Ascending aorta (tissue), 2 donors: ENCODE measurements at regions not wholly inside any gene's neighbourhood (a gene's known extent, or its start where the extent isn't known, plus 50 kb on each side); places are given as distances from the start of the nearest gene placed in this dataset.

Experiments
- DNase-seq, 2 donors: peaks; one replicate each; pipeline ENCODE4 v3.0.0-alpha.2; 2019; ENCODE audit warnings: low spot score in 2 of 2
- H3K27ac ChIP-seq, 2 donors: fragments of 200-600 bp; sonication (generic); one replicate each; pipeline ENCODE4 v1.5.1; 2016 to 2017; ENCODE audit warnings: mild to moderate bottlenecking in 1 of 2
- H3K27me3 ChIP-seq: fragments of 200-600 bp; sonication (generic); one replicate; pipeline ENCODE4 v1.5.1; 2017
- H3K36me3 ChIP-seq, 2 donors: fragments of 200-600 bp; sonication (generic); one replicate each; pipeline ENCODE4 v1.5.1; 2016
- H3K4me1 ChIP-seq, 2 donors: fragments of 200-600 bp; sonication (generic); one replicate each; pipeline ENCODE4 v1.5.1; 2016 to 2017; ENCODE audit warnings: mild to moderate bottlenecking in 1 of 2
- H3K4me3 ChIP-seq, 2 donors: fragments of 200-600 bp; sonication (generic); one replicate each; pipeline ENCODE4 v1.5.1; 2016 to 2017; ENCODE audit warnings: mild to moderate bottlenecking in 1 of 2
- H3K9me3 ChIP-seq, 2 donors: fragments of 200-600 bp; sonication (generic); one replicate each; pipeline ENCODE4 v1.5.1; 2016
- intact Hi-C: fragments of 100-400 bp; cut with DNase I; formaldehyde crosslinking; loops from one replicate; pipeline ENCODE4 v1.15.1; 2023
- TF ChIP-seq, protein P1 (sequence below), 3 experiments: fragments of 200-600 bp in 2 of 3; fragments of 450-650 bp in 1 of 3; sonication (generic) in 2 of 3; IDR thresholded peaks; one replicate each; pipeline ENCODE4 v1.5.1; 2016 to 2019; ENCODE audit warnings: antibody characterized with exemption in 3 of 3, mild to moderate bottlenecking in 1 of 3, moderate library complexity in 1 of 3

- no peak overlapping the region for H3K27ac ChIP-seq
- no peaks in the 10 kb centered on the region for H3K36me3 ChIP-seq
- DNase-seq, result no peak
- intact Hi-C loops, result no loop called here
- no peaks in the 10 kb centered on the region for H3K27me3 ChIP-seq
- TF ChIP-seq, protein P1, sequence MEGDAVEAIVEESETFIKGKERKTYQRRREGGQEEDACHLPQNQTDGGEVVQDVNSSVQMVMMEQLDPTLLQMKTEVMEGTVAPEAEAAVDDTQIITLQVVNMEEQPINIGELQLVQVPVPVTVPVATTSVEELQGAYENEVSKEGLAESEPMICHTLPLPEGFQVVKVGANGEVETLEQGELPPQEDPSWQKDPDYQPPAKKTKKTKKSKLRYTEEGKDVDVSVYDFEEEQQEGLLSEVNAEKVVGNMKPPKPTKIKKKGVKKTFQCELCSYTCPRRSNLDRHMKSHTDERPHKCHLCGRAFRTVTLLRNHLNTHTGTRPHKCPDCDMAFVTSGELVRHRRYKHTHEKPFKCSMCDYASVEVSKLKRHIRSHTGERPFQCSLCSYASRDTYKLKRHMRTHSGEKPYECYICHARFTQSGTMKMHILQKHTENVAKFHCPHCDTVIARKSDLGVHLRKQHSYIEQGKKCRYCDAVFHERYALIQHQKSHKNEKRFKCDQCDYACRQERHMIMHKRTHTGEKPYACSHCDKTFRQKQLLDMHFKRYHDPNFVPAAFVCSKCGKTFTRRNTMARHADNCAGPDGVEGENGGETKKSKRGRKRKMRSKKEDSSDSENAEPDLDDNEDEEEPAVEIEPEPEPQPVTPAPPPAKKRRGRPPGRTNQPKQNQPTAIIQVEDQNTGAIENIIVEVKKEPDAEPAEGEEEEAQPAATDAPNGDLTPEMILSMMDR (IDR thresholded peaks at IDR 0.05), result no peak
- no peaks in the 10 kb centered on the region for H3K9me3 ChIP-seq
- no peaks in the 10 kb centered on the region for H3K4me1 ChIP-seq
- H3K4me3 ChIP-seq, result no peak overlapping the region
Observed at GRCh38 chr18:78208461-78208860, 771.2 kb upstream of the SALL3 start.

- Histone ChIP-seq H3K36me3 (no peaks in the 10 kb centered on the region), H3K27ac (no peak overlapping the region), H3K9me3 (no peaks in the 10 kb centered on the region), H3K4me1 (no peaks in the 10 kb centered on the region), H3K27me3 (no peaks in the 10 kb centered on the region), H3K4me3 (no peak overlapping the region)
- no peak for DNase-seq
- intact Hi-C loops, result no loop called here
- TF ChIP-seq, protein P1 (IDR thresholded peaks at IDR 0.05), result no peak
Observed at GRCh38 chr18:78213361-78213994, 766.1 kb upstream of the SALL3 start.

DNA sequence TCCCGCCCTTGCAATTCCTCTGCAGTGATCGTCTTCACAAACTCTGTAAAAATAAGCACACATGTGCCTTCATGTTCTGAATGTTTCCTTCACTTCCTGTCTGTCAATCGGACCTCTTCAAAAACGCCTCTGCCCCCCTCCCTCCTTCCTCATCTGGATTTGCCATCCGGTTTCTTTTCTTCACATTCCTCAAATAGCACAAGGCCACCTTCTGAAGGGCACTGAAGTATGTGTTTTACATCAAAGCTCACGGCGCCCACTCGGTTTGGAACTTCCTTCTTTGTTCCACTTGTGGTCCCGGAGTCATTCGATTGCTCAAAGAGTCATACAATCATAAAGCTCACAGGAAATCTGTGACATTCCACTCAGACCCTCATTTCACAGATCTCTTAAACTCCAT, 758.1 kb upstream of the SALL3 start:
- intact Hi-C loops, result no loop called here
- TF ChIP-seq, protein P1 (IDR thresholded peaks at IDR 0.05), result no peak

DNA sequence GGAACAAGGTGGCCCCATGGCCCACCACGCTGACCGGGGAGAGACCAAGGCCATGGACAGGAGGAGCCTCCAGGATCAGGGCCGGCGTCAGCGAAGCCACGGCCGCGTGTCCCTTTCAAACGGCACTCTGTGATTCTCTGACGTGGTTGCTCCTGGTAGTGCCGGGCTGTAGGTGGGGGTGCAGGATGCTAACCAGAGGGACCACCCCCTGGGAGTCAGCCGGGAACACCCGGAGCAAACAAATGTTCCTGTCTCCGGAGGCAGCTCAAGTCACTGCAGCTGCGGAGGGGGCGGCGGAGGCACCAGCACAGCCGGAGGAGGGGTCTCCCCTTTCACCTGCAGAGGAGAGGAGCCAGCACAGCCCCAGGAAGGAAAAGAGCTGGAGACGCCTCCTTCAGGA, 750.6 kb upstream of the SALL3 start:
- H3K36me3 ChIP-seq, result no peaks in the 10 kb centered on the region
- H3K9me3 ChIP-seq, result no peaks in the 10 kb centered on the region
- no peaks in the 10 kb centered on the region for H3K4me1 ChIP-seq
- TF ChIP-seq, protein P1 (IDR thresholded peaks at IDR 0.05), result no peak
- no peak overlapping the region for H3K4me3 ChIP-seq
- intact Hi-C loops, result no loop called here
- no peaks in the 10 kb centered on the region for H3K27me3 ChIP-seq
- no peak for DNase-seq
- no peak overlapping the region for H3K27ac ChIP-seq

More for the DNA sequence above, 758.1 kb upstream of the SALL3 start:
- H3K9me3 ChIP-seq, result no peaks in the 10 kb centered on the region
- no peaks in the 10 kb centered on the region for H3K36me3 ChIP-seq
- H3K27ac ChIP-seq, result no peak overlapping the region
- H3K27me3 ChIP-seq, result no peaks in the 10 kb centered on the region
- no peaks in the 10 kb centered on the region for H3K4me1 ChIP-seq
- no peak for DNase-seq
- no peak overlapping the region for H3K4me3 ChIP-seq

DNA sequence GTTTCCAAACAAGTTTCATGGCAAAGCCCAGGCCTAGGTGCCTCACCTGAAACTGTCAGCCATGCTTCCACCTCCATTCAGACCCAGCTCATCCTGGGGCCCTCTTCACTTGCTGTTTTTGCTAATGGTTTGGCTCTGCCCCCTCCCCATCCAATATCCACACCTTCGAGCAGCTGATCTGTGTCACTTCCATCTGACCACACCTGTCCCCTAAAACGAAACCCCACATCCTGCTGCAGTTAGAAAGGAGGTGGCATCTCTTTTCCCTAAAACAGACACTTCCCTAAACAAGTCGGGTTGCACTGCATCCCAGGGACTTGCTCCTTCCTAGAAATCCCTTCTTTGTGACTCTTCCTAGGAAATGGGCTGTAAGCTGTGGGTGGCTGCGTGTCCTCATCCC, 748.7 kb upstream of the SALL3 start:
- Histone ChIP-seq H3K27me3 (no peaks in the 10 kb centered on the region), H3K9me3 (no peaks in the 10 kb centered on the region), H3K4me3 (no peak overlapping the region), H3K27ac (no peak overlapping the region), H3K36me3 (no peaks in the 10 kb centered on the region), H3K4me1 (no peaks in the 10 kb centered on the region)
- TF ChIP-seq, protein P1 (IDR thresholded peaks at IDR 0.05), result no peak
- intact Hi-C loops, result no loop called here
- no peak for DNase-seq

DNA sequence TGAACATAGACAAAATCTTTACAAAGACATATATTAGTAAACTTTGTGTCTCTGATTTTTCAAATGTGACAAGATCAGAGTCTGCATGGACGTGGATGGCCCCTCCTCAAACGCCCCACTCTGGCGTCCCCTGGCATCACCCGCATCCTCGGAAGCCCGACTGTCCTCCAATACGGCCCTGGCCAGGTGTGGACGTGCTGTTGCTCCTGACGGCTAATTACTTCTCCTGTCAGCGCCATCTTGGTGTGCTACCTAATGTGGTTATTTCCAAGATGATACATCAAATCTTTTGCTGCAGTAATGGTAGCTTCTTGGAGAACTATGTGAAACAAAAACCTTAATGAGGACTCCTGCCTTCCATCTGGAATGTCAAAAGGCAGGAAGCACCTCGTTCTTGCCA, 747.4 kb upstream of the SALL3 start:
- intact Hi-C loops, result no loop called here
- TF ChIP-seq, protein P1 (IDR thresholded peaks at IDR 0.05), result no peak
- DNase-seq, result no peak
- H3K27ac ChIP-seq, result no peak overlapping the region
- H3K9me3 ChIP-seq, result no peaks in the 10 kb centered on the region
- H3K36me3 ChIP-seq, result no peaks in the 10 kb centered on the region
- no peak overlapping the region for H3K4me3 ChIP-seq
- no peaks in the 10 kb centered on the region for H3K27me3 ChIP-seq
- no peaks in the 10 kb centered on the region for H3K4me1 ChIP-seq
